Breast epithelium (tissue), 3 donors: ENCODE measurements at regions not wholly inside any gene's neighbourhood (a gene's known extent, or its start where the extent isn't known, plus 50 kb on each side); places are given as distances from the start of the nearest gene placed in this dataset.

ENCODE experiments used
- CTCF ChIP-seq, 3 donors: fragments of 450-650 bp; IDR thresholded peaks; one replicate each; pipeline ENCODE4 v1.5.1; 2016 to 2017; ENCODE audit warnings: antibody characterized with exemption in 3 of 3, mild to moderate bottlenecking in 3 of 3, moderate library complexity in 3 of 3
- POLR2A ChIP-seq: fragments of 450-650 bp; IDR thresholded peaks from one replicate; pipeline ENCODE4 v1.6.1; 2016; ENCODE audit warnings: antibody characterized with exemption, mild to moderate bottlenecking, moderate library complexity
- POLR2AphosphoS5 ChIP-seq, 3 donors: sonication (generic); formaldehyde crosslinking; IDR thresholded peaks; one replicate each; pipeline ENCODE4 v1.6.1; 2017; ENCODE audit warnings: antibody characterized with exemption in 3 of 3

GRCh38 chr7:98763441-98763840 lies 106.4 kb downstream of the TMEM130 start:
- TF ChIP-seq CTCF (IDR thresholded peaks at IDR 0.05) (no peak), POLR2A (no peak), POLR2AphosphoS5 (IDR thresholded peaks at IDR 0.05) (no peak)
